ENCODE measurements at regions not wholly inside any gene's neighbourhood (a gene's known extent, or its start where the extent isn't known, plus 50 kb on each side); places are given as distances from the start of the nearest gene placed in this dataset.

DNA sequence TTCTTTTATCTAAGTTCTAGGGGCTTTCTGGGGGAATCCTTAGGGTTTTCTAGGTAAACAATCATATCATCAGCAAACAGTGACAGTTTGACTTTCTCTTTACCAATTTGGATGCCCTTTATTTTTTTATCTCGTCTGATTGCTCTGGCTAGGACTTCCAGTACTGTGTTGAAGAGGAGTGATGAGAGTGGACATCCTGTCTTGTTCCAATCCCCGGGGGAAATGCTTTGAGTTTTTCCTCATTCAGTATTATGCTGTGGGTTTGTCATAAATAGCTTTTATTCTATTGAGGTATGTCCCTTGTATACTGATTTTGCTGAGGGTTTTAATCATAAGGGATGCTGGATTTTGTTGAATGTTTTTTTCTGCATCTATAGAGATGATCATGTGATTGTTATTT is 549.5 kb downstream of the EPHA4 start:
- no peak for TF ChIP-seq FOXK1 (CRISPR knock-in tag; IDR thresholded peaks at IDR 0.05; ENCODE audit: borderline replicate concordance, low read depth)
- TF ChIP-seq ZNF335 (CRISPR knock-in tag; IDR thresholded peaks at IDR 0.05), result no peak
- TF ChIP-seq, protein P1, sequence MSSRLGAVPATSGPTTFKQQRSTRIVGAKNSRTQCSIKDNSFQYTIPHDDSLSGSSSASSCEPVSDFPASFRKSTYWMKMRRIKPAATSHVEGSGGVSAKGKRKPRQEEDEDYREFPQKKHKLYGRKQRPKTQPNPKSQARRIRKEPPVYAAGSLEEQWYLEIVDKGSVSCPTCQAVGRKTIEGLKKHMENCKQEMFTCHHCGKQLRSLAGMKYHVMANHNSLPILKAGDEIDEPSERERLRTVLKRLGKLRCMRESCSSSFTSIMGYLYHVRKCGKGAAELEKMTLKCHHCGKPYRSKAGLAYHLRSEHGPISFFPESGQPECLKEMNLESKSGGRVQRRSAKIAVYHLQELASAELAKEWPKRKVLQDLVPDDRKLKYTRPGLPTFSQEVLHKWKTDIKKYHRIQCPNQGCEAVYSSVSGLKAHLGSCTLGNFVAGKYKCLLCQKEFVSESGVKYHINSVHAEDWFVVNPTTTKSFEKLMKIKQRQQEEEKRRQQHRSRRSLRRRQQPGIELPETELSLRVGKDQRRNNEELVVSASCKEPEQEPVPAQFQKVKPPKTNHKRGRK (CRISPR knock-in tag; IDR thresholded peaks at IDR 0.05), result no peak
- TF ChIP-seq USF2 (IDR thresholded peaks at IDR 0.05; ENCODE audit: low read depth, low read length), result no peak
- no peak for TF ChIP-seq USF2 (CRISPR knock-in tag; IDR thresholded peaks at IDR 0.05; ENCODE audit: borderline replicate concordance)
- TF ChIP-seq MEIS1 (CRISPR knock-in tag; IDR thresholded peaks at IDR 0.05; ENCODE audit: borderline replicate concordance), result no peak
- no peak for TF ChIP-seq ZNF513 (CRISPR knock-in tag; conservative IDR thresholded peaks at IDR 0.05)
- no peak for TF ChIP-seq SETDB1 (CRISPR knock-in tag; IDR thresholded peaks at IDR 0.05; ENCODE audit: borderline replicate concordance)
- TF ChIP-seq MYC (CRISPR knock-in tag; IDR thresholded peaks at IDR 0.05; ENCODE audit: borderline replicate concordance), result no peak
